ENCODE measurements at regions not wholly inside any gene's neighbourhood (a gene's known extent, or its start where the extent isn't known, plus 50 kb on each side); places are given as distances from the start of the nearest gene placed in this dataset.
A peak's percentile ranks its signal among the peaks of the same experiment; 100 is the strongest.
"Not testable (repeated sequence)": the region's sequence is repeated elsewhere in the genome, so short reads cannot be mapped to it uniquely, and the experiment has no call there.

DNA sequence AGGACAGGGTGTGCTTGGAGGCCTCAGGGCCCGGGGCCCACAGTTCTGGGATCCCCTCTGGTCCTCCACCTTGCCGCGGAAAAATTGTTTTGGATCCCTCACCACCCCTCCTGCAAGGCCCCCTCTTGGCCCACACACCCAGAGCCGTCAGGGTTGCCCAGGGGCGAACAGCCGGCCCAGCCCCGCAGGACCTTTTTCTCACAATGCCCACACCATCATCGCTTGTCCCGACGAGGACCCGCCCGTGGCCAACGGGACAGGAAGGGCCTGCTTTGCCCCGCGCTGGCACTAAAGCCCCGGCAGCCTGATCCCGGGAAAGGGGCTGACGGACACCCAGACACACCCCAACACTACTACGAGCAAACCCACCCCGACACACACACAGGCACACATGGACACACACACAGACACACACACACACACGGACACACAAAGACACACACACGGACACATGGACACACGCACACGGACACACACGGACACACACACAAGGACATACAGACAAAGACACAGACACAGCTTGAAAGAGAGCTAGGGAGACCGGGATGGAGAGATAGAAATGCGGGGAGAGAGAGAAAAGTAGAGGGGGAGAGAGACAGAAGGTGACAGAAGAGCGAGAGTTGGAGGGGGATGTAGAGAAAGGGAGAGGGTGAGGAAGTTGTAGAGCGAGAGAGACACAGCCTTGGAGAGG, 1493.5 kb upstream of the DEFB115 start:
- DNase-seq = no peak

DNA sequence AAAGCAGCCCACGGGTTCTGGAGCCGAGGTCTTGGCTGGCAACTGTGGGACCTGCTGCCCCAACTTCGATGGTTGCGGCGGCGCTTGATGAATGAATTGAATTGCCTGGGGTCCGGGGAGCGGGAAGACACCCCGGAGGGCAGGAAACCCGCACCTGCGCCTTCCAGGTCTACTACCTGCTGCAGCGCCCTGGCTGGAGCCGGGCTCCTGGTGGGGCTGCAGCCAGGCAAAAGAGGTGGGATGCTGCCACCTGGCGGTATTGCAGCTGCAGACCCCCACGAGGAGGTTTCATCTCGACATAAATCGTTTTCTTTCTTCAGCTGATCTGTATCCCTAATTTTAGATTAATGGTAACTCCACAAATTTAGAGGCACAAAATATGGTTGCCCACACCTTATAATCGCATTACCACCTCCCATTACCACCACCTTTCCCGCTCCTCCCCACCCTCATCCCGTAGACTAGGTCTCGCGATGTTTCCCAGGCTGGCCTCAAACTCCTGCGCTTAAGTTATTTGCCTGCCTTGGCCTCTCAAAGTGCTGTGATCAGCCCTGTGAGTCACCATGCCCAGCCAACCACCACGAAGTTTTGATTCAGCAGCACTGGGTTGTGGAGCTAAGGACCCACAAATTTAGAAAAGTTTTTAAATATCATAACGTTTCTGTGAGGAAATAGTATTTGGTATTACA, 1492.4 kb upstream of the DEFB115 start:
- DNase-seq = peak; percentile 15

DNA sequence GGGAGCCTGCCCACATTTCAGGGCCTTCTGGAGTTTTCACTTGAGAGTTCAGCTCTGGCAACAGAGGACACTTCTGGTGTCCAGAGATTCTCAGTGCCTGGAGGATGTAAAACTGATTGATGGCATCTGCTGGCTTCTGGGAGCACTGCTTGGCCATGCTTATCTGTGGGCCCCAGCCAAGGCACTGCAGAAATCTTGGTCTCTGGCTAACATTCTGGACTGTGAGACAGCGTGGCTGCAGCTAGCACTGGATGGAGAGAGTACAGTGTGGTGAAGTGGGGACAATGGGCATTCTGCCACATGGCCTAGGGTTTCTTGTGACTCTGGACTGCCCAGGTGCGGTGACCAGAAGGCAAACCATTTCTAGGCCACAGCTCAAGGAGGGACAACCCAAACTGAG, 1479.4 kb upstream of the DEFB115 start:
- not testable (repeated sequence) for DNase-seq

DNA sequence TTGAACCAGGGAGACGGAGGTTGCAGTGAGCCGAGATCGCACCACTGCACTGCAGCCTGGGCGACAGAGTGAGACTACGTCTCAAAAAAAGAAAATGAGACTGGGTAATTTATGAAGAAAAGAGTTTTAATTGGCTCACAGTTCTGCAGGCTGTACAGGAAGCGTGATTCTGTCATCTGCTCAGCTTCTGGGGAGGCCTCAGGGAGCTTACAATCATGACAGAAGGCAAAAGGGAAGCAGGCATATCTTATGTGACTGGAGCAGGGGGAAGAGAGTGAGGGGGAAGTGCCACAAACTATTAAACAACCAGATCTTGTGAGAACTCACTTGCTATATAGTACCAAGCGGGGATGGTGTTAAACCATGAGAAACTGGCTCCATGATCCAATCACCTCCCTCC, 1476.2 kb upstream of the DEFB115 start:
- not testable (repeated sequence) for DNase-seq

DNA sequence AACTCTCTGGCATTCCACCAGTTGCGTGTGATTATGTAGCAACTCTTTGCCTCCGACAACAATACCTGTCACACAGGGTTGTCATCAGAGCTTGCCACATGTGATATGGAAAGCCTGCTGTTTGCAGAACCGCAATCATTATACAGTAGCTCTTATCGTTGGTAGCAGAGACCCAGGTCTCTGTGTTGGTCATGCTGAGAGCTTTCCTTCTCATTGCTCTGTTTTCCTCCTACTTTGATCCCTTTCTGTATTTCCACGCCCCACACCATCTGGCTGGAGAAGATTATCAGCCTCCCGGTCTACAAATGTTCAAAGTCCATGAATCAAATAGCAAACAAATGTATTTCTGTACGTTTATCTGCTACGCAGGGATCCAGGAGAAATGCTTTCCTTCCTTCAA, 1475.6 kb upstream of the DEFB115 start:
- not testable (repeated sequence) for DNase-seq

DNA sequence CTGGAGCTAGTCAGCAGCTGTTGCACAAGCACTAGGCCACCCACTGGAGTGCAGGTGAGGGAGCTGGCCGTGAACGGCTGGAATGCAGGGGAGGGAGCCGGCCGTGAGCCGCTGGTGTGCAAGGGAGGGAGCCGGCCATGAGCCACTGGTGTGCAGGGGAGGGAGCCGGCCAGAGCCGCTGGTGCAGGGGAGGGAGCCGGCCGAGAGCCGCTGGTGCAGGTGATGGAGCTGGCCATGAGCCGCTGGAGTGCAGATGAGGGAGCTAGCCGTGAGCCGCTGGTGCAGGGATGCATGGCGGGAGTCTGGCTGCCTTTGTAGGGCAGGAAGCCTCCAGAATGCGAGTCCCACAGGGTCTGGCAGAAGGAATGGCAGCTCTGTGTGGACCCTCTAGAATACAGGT, 1470.0 kb upstream of the DEFB115 start:
- DNase-seq = not testable (repeated sequence)

DNA sequence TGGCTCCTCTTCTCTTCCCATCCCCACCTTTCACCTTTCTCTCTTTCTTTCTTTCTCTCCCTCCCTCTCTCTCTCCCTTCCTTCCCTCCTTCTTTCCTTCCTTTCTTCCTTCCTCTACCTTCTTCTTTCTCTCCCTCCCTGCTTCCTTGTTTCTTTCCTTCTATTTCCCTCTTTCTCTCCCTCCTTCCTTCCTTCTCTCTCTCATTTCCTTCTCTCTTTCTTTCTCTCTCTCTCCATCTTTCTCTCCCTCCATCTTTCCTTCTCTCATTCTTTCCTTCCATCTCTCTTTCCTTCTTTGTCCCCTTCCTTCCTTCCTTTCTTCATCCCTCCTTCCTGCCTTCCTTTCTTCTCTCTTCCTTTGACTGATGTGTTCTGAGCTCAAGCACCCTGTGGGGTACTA, 1467.0 kb upstream of the DEFB115 start:
- DNase-seq = no peak

DNA sequence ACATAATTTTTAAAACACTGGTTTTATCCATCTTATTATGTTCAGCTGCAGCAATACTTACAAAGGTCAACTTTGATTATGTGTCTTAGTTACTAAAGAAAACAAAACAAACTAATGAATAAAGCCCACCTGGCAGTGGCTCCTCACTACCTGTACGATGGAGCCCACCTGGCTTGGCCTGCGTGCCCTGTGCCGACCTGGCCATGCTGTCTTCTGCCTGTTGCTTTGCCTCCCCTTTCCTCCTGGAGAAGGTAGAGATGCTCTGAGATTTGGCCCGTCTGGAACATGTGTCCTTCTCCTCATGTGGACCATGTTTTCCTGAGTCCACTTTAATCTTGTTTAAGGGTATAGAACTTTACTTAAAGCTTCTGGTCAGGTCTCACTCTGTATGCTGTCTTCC, 1426.0 kb upstream of the DEFB115 start:
- DNase-seq = not testable (repeated sequence)

DNA sequence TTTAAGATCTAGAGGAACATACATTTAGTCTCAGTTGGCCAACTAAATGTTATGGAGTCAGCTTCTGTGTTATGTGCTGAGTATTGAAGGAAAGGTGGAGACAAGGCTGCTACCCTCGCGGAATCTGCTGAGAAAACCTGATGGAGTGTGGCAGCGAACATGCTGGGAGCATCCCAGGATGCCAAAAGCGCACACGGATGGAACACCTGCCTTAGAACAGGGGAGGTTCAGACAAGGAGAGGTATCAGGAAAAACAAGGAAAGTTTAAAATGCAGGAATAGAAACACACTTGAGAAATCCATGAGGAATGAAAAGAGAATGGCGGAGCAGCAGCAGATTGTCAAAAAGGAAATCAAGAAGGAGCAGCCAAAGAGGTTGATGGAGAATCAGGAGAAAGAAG, 1389.5 kb upstream of the DEFB115 start:
- DNase-seq = not testable (repeated sequence)

DNA sequence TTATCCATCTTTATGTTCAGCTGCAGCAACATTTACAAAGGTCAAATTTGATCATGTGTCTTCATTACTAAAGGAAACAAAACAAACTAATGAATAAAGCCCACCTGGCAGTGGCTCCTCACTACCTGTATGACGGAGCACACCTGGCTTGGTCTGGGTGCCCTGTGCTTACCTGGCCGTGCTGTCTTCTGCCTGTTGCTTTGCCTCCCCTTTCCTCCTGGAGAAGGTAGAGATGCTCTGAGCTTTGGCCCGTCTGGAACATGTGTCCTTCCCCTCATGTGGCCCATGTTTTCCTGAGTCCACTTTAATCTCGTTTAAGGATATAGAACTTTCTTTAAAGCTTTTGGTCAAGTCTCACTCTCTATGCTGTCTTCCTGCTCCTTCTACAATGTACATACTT, 1388.8 kb upstream of the DEFB115 start:
- DNase-seq = not testable (repeated sequence)

DNA sequence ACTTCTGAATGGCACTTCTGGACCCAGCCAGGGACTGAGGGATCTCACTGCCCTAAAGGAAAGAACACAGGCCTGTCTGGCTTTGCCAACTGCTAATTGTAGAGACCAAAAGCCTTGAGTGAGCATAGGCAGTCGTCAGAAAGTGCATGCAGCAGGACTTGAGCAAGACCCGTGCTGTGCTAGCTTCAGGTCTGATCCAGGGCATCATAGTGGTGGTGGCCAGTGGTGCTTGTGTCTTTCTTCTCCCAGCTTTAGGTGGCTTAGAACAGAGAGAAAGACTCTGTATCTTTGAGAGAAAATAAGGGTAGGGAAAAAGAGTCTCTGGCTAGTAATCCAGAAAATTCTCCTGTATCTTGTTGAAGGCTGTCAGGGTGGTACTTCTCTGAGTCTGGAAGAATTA, 1385.6 kb upstream of the DEFB115 start:
- DNase-seq = not testable (repeated sequence)

DNA sequence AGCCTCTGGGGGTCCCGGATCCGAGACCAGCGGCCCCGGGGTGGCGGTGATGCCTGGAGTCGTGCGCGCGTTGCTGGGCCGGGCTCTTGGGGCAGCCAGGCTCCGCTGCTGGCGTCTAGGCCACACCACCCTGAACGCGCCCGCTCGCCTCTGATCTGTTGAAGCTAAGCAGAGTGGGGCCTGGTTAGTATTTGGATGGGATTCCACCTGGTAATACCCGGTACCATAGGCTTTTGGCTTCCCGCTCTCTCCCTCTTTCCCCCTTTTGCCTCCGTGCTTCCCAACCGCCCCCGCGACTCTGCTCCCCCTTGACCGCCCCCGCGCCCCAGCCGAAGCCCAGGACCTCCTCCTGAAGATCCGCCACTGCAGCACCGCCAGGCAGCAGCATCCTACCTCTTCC, 1383.5 kb upstream of the DEFB115 start:
- DNase-seq = peak; percentile 35

DNA sequence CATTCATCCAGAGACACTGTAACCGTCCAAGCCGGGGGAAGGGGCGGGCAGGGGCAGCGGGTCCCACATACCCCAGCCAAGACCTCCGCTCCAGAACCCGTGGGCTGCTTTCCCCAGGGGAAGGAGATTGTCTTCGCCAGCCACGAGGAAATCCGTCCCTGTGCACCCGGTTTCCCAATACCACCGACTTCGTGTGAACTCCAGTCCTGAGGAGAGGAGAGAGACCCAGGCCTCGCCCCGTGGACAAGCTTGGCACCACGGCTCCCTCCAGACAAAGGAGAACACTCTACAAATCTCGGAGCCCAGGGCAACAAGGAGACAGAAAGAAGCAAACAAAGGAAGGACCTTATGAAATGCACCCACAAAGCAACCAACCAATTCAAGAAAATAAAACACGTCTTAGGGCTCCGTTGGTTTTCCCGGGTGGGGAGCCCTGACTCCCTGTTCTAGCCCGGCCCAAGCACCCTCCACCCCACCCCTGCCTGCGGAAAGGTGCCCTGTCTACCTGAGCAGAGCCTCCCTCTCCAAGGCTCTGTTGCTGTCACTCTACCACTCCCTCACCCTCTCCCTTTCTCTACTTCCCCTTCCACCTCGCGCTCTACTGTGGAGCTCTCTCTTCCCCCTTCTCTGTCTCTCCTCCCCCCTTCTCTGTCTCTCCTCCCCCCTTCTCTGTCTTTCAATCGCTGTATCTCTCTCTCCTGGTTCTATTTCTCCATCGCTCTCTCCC, 1382.8 kb upstream of the DEFB115 start:
- no peak for DNase-seq

DNA sequence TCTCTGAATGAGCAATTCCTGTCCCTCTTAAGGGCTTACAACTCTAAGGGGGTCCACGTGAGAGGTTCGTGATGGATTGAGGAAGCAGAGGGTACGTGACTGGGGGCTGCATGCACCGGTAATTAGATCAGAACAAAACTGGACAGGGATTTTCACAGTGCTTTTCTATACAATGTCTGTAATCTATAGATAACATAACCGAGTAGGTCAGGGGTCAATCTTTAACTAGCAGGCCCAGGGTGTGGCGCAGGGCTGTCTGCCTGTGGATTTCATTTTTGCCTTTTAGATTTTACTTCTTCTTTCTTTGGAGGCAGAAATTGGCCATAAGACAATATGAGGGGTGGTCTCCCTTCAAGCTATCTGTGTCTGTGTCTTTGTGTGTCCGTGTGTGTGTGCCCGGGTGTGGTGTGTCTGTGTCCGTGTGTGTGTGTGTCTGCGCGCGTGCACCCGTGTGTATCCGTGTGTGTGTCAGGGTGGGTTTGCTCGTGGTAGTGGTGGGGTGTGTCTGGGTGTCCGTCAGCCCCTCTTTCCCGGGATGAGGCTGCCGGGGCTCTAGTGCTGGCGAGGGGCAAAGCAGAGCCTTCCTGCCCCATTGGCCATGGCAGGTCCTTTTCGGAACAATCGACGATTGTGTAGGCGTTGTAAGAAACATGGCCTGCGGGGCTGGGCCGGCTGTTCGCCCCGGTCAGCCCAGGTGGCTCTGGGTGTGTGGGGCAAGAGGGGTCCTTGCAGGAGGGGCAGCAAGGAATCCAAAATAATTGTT, 1382.0 kb upstream of the DEFB115 start:
- not testable (repeated sequence) for DNase-seq

DNA sequence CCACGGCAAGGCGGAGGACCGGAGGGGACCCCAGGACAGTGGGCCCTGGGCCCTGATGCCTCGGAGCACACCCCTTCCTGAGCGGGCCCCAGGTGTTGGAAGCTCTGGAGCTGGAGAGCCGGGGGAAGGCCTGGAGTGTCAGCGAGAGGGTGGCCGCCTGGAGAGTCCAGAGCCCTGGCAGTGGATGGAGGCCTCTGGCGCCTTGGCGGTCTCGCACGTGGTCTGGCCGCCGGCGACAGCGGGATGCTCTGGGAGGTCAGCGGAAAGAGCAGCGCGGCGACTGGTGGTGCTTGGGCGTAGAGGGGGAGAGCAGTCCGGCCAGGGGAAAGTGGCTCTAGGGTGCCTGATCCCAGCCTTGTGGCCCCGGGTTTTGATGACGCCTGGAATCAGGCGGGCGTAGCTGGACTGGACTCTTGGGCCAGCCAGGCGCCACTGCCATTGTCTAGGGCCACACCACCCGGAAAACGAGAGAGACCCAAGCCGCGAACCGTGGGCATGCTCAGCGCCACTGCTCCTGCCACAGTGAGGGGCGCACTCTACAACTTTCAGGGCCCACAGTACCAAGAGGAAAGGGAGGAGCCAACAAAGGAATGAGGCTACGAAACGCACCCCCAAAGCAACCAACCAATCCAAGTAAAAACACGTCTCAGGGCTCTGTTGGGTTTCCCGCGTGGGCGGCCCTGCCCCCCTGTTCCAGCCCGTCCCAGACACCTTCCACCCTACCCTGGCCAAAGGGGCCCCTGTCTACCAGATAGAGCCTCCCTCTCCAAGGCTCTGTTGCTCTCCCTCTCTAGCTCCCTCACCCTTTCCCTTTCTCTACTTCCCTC, 1381.2 kb upstream of the DEFB115 start:
- not testable (repeated sequence) for DNase-seq

DNA sequence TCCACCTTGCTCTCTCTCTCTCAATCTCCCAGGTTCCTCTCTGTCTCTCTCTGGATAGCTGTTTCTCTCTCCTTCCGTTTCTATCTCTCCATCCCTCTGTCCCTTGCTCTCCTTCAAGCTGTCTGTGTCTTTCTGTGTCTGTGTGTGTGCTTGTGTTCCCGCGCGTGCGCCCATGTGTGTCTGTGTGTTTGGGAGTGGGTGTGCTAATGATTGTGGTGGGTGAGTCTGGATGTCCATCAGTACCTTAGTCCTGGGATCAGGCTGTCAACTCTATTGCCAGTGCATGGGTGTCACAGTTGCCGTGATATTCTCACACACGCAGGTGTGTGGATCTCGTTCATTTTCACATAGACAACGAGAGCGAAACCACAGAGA, 1380.6 kb upstream of the DEFB115 start:
- DNase-seq = no peak

DNA sequence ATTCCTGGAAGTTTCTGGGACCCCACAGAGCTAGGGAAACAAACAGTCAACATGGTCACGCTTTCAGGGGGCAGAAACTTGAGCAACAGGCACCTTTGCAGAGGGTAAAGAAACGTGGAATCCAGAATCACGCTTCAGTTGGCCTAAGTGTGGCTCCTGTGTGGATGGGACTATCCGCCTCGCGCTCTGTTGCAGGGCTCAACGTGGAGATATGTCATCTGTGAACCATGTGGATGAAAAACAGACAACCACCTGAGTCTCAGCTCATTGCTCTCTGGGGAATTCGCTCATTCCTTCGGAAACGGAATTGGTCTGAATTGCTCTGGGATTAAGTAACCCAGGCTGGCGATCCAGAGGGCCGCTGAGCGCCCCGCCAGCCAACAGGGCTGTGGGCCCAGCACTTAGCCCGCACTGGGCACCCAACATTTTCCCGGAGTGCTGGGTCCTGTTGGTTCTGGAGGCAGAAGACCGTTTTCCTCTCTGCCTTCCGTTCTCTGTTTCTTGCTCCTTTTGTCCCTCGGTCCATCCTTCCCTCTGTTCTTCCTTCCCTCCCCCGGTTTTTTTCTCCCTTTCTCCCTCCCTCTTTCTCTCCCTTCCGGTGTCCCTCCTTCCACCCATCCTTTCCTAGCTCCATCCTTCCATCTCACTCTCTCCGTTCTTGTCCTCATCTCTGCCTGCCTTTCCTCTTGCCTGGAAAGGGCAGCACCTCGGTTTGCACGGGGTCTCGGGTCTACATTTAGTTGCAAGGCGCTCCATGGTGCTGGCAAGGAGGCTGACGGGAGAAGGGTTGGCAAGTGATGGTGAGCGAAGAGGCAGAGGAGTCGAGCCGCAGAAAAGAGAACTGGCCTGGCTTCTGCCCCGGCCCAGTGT, 1379.8 kb upstream of the DEFB115 start:
- DNase-seq = not testable (repeated sequence)

DNA sequence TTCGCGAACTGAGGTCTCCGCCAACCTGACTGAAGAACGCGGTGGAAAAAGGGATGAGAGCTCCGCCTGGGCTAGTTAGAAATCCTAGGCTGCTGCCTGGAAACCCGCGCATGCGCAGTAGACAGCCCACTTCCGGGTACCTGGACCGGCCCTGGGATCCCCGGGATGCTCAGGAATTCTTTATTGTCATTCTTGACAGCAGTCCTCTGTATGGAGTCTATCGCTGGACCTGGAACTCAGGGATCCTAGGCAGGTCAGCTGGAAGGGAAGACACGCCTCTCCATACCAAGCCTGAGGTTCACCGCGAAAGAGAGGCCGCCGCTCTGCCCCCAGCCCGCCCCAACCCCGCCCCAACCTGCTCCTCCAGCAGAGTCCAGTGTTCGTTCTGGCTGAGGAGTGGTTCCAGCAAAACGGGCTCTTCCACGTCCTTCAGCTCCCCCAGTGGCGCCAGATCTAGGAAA, 1379.2 kb upstream of the DEFB115 start:
- DNase-seq = no peak

DNA sequence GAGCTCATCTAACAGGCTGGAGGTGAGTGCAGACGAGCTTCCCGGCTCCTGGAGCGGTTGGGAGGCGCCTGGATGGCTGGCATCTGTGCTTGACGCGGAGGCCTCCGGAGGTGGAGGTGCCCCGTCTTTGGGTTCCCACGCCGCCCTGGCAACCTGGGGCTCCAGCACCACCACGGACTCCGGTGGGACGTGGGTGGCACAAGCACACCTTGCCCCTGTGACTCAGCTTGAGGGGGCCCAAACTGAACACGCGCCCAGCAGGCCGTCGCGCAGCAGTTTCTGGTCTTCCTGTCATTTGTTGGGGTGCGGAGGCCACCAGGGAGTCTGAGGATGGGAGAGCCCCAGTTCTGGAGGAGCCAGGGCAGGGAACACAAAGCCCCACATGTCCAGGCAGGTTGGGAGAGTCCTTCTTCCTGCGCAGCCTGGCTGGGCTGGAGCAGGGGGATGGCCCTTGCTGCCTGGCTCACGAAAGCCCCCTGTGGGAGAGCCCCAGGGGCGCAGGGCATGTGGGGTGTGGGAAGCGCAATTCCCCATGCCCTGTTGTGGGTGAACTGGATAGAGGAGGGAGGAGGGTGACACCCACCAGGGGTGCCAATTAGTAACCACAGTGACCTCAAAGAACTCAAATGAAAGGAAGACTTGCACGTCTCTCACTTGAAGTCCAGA, 1378.6 kb upstream of the DEFB115 start:
- DNase-seq = peak; percentile 43

DNA sequence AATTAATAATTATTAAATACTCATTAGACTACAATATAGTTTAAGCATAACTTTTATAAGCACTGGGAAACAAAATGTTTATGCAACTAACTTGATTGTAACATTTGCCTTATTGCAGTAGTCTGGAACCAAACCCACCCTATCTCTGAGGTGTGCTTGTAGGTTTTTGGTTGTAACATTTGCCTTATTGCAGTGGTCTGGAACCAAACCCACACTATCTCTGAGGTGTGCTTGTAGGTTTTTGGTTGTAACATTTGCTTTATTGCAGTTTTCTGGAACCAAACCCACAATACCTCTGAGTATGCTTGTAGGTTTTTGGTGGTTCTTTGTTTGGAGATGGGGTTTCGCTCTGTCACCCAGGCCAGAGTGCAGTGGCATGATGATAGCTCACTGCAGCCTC, 1376.4 kb upstream of the DEFB115 start:
- DNase-seq = not testable (repeated sequence)

Data from activated CD4-positive, alpha-beta T cell treated with anti-CD3 and anti-CD28 coated beads, Interleukin-10, Interleukin-2, amounts not matched to agents 100 ng/mL and 50 ng/mL, durations not matched to agents 16 hours and 8 hours (primary cell).